ENCODE measurements at regions not wholly inside any gene's neighbourhood (a gene's known extent, or its start where the extent isn't known, plus 50 kb on each side); places are given as distances from the start of the nearest gene placed in this dataset.
"Not testable (repeated sequence)": the region's sequence is repeated elsewhere in the genome, so short reads cannot be mapped to it uniquely, and the experiment has no call there.

DNA sequence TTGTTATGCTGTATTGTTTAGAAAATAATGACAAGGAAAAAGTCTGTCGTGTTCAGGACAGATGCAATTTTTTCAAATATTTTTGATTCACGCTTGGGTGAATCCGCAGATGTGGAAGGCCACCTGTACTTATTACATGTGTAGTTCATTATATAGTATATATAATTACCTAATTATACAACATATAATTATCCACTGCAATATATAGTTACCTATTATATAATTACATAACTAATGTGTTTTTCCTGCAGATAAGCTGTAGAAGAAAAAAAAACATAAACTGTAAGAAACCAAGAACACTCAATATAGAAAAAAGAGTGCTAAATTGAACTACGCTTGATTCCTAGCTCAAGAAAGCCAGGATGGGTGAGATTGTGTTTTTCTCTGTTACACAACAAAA is 93.6 kb upstream of the RANBP3L start:
- DNase-seq (ENCODE audit: low read depth), result no peak
- no peak overlapping the region for H3K4me3 ChIP-seq (ENCODE audit: low read depth, low read length)
- TF ChIP-seq, protein P1, sequence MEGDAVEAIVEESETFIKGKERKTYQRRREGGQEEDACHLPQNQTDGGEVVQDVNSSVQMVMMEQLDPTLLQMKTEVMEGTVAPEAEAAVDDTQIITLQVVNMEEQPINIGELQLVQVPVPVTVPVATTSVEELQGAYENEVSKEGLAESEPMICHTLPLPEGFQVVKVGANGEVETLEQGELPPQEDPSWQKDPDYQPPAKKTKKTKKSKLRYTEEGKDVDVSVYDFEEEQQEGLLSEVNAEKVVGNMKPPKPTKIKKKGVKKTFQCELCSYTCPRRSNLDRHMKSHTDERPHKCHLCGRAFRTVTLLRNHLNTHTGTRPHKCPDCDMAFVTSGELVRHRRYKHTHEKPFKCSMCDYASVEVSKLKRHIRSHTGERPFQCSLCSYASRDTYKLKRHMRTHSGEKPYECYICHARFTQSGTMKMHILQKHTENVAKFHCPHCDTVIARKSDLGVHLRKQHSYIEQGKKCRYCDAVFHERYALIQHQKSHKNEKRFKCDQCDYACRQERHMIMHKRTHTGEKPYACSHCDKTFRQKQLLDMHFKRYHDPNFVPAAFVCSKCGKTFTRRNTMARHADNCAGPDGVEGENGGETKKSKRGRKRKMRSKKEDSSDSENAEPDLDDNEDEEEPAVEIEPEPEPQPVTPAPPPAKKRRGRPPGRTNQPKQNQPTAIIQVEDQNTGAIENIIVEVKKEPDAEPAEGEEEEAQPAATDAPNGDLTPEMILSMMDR (conservative IDR thresholded peaks at IDR 0.05; ENCODE audit: low read depth, low read length), result no peak

DNA sequence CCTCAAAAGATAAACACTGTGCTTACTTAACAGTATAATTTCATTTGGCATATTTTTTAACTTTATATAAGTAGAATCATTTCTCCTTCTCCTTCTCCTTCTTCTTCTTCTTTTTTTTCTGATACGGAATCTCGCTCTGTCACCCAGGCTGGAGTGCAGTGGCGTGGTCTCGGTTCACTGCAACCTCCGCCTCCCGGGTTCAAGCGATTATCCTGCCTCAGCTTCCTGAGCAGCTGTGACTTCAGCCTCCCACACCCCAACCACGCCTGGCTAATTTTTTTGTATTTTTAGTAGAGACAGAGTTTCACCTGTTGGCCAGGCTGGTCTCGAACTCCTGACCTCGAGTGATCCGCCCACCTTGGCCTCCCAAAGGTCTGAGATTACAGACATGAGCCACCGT is 94.2 kb upstream of the RANBP3L start:
- not testable (repeated sequence) for H3K4me3 ChIP-seq (ENCODE audit: low read depth, low read length); DNase-seq (ENCODE audit: low read depth)

DNA sequence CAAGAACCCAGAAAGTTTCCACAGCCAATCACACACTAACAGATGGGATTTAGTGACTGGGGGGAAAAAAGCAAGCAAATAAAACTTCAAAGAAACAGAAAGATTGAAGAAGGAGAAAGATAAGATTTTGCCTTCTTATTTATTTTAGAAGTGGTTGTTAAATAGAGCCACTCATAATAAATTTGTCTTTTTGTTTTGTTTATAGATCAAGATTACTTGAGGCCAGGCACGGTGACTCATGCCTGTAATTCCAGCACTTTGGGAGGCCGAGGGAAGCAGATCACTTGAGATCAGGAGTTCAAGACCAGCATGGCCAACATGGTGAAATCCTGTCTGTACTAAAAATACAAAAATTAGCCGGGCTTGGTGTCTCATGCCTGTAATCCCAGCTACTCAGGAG is 94.9 kb upstream of the RANBP3L start:
- TF ChIP-seq, protein P1 (conservative IDR thresholded peaks at IDR 0.05; ENCODE audit: low read depth, low read length), result no peak
- no peak overlapping the region for H3K4me3 ChIP-seq (ENCODE audit: low read depth, low read length)
- peak; percentile 68 for DNase-seq (ENCODE audit: low read depth)

DNA sequence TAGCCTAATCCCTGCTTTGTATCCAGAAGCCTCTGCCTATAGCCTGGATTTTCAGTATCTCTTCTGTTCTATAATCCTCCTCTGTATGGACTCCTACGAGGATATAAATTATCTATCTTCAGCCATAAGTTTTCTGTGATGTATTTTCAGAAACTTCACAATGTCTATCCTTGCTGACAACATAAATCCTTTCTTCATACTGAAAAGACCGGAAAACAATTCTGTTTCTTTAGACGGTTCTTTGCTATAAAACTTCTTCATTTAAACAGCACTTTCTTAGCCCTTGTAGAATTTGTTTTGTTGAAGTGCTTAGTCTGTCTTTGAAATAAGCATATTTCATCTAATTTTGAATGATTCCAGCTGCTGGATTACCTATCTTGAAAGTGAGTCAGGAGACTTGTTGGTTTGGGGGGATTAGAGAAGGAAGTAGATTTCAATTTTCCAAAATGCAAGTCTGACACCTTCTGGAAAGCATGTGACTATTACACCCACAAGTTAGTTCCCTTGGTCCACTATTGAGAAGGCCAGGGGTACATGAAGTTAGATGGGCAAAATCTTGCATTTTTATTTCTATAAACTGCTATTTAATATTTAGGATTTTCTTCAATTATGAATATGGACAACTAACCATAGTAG is 96.3 kb upstream of the RANBP3L start:
- TF ChIP-seq, protein P1 (conservative IDR thresholded peaks at IDR 0.05; ENCODE audit: low read depth, low read length), result peak; percentile 58
- peak; percentile 79 for DNase-seq (ENCODE audit: low read depth)
- H3K4me3 ChIP-seq (ENCODE audit: low read depth, low read length), result no peak overlapping the region

DNA sequence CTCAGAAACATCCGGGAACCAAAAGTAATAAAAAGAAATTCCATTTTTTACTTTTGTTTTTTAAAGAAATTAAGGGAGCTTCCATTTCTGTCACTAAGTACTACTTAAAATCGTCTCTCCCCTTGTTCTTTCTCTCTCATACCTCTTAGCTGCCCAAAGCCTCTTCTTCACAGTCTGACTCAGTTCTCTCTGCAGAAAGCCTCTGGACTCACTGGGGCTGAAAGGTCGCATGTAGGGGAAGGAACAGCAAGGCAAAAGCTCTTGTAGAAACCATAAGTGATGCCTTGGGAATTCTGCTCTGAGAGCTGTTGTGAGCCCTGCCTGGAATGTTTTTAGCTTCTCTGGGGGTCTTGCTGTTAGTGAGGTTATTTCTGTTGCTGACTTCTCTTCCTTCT is 100.8 kb upstream of the RANBP3L start:
- TF ChIP-seq, protein P1 (conservative IDR thresholded peaks at IDR 0.05; ENCODE audit: low read depth, low read length), result no peak
- H3K4me3 ChIP-seq (ENCODE audit: low read depth, low read length), result no peak overlapping the region
- no peak for DNase-seq (ENCODE audit: low read depth)

DNA sequence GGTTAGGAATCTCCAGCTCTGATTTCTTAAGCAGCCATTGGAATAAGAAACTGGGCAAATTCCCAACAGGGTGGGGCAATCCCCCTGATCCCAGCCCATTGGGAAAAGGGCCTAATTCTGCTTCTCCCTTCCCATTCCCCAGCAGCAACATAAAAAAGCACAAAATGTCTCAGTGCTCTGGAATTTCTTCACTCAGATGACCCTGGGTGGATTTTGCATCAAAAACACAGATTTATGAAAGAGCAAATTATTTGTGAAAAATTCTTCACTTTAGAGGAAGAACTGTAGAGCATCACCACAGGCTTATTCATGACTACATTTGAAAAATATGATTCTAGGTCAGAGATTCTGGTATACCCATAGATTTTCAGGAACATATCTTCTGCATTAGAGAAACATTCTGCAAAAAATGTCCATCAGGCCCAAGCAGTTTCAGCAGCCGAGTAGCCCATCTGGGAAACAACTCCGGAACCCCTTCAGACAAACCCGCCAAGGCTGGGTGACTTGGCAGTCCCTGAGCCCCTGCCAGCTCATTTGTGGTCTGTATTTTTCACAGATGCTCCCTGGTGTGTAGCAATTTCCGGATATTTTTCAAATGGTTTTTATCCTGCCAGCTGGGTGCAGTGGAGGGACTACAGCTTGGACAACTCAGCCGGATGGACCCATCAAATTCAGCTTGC is 102.1 kb upstream of the RANBP3L start:
- no peak overlapping the region for H3K4me3 ChIP-seq (ENCODE audit: low read depth, low read length)
- TF ChIP-seq, protein P1 (conservative IDR thresholded peaks at IDR 0.05; ENCODE audit: low read depth, low read length), result no peak
- peak; percentile 58 for DNase-seq (ENCODE audit: low read depth)

DNA sequence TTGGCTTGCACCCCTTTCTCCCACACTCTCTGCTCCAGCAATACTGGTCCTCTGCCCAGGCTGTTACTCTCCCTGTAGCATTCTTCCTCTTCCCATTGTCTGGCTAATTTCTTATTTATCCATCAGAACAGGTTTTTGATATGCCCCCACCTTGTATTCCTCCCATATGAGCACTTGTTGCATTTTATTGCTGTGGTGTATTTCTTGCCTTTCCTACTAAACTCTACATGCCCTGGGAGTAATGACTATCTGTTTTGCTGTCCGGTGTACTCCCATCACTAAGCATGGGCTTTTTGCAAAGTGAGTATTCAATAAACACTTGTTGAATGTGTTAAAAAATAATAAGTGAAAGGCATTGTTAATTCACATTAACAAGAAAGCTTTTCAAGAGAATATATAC is 104.3 kb upstream of the RANBP3L start:
- TF ChIP-seq, protein P1 (conservative IDR thresholded peaks at IDR 0.05; ENCODE audit: low read depth, low read length), result no peak
- no peak for DNase-seq (ENCODE audit: low read depth)
- no peak overlapping the region for H3K4me3 ChIP-seq (ENCODE audit: low read depth, low read length)
